ENCODE measurements at regions not wholly inside any gene's neighbourhood (a gene's known extent, or its start where the extent isn't known, plus 50 kb on each side); places are given as distances from the start of the nearest gene placed in this dataset.

GRCh38 chr17:77579682-77580081, 378.8 kb upstream of the TNRC6C start:
- TF ChIP-seq ZNF121 (tag by site-specific recombination; IDR thresholded peaks at IDR 0.05), result no peak
- no peak for TF ChIP-seq ZNF404 (tag by site-specific recombination; IDR thresholded peaks at IDR 0.05)
- no peak for TF ChIP-seq ZNF707 (tag by site-specific recombination; IDR thresholded peaks at IDR 0.05)
- no peak for TF ChIP-seq ZNF843 (tag by site-specific recombination; IDR thresholded peaks at IDR 0.05)
- TF ChIP-seq ZNF211 (tag by site-specific recombination; IDR thresholded peaks at IDR 0.05; ENCODE audit: low read depth), result no peak
- no peak for TF ChIP-seq AEBP2 (tag by site-specific recombination; IDR thresholded peaks at IDR 0.05; ENCODE audit: borderline replicate concordance)
- TF ChIP-seq KLF17 (tag by site-specific recombination; IDR thresholded peaks at IDR 0.05), result no peak
- no peak for TF ChIP-seq ZNF610 (tag by site-specific recombination; IDR thresholded peaks at IDR 0.05; ENCODE audit: borderline replicate concordance)
- TF ChIP-seq ZNF112 (tag by site-specific recombination; IDR thresholded peaks at IDR 0.05), result no peak
- TF ChIP-seq ZNF626 (tag by site-specific recombination; IDR thresholded peaks at IDR 0.05), result no peak
- no peak for TF ChIP-seq ZNF529 (tag by site-specific recombination; IDR thresholded peaks at IDR 0.05; ENCODE audit: insufficient replicate concordance)
- TF ChIP-seq GLIS1 (tag by site-specific recombination; IDR thresholded peaks at IDR 0.05), result no peak
- no peak for TF ChIP-seq ZBTB17 (tag by site-specific recombination; IDR thresholded peaks at IDR 0.05)
- no peak for TF ChIP-seq ZNF324 (tag by site-specific recombination; IDR thresholded peaks at IDR 0.05)
- no peak for TF ChIP-seq ZFP3 (tag by site-specific recombination; IDR thresholded peaks at IDR 0.05; ENCODE audit: low read depth)
- no peak for TF ChIP-seq ZNF623 (tag by site-specific recombination; IDR thresholded peaks at IDR 0.05)
- H3K4me1 ChIP-seq (ENCODE audit: control insufficient read depth, insufficient read depth, low read length), result no peaks in the 10 kb centered on the region
- CTCF ChIA-PET, result no interaction called here
- H3K9me3 ChIP-seq (ENCODE audit: control insufficient read depth, insufficient read depth, low read depth, low read length), result no peaks in the 10 kb centered on the region
- no peak overlapping the region for H3K27ac ChIP-seq (ENCODE audit: extremely low read depth, low read depth, low read length)
- POLR2A ChIA-PET, result interaction anchor here (1.2 kb wide), 1 partner anchor 38 kb away, joined by 3 read pairs; no protein-coding TSS in a partner anchor
- H3K4me3 ChIP-seq (ENCODE audit: low read depth, low read length), result no peak overlapping the region
- no peaks in the 10 kb centered on the region for H3K36me3 ChIP-seq (ENCODE audit: control insufficient read depth in 2 of 2, insufficient read depth in 1 of 2, low read length in 2 of 2)

GRCh38 chr17:77580531-77581270, 377.8 kb upstream of the TNRC6C start:
- POLR2A ChIA-PET, result no interaction called here

More at GRCh38 chr17:77580531-77581270, 377.8 kb upstream of the TNRC6C start:
- no peaks in the 10 kb centered on the region for H3K9me3 ChIP-seq (ENCODE audit: control insufficient read depth, insufficient read depth, low read depth, low read length)
- CTCF ChIA-PET, result interaction anchor here (0.6 to 1.2 kb wide), 3 partner anchors 8 to 434 kb away, joined by 3 to 4 read pairs (median 3); no protein-coding TSS in a partner anchor
- H3K36me3 ChIP-seq (ENCODE audit: control insufficient read depth in 2 of 2, insufficient read depth in 1 of 2, low read length in 2 of 2), result no peaks in the 10 kb centered on the region
- H3K4me1 ChIP-seq (ENCODE audit: control insufficient read depth, insufficient read depth, low read length), result no peaks in the 10 kb centered on the region
- TF ChIP-seq ZBTB8A (tag by site-specific recombination; IDR thresholded peaks at IDR 0.05) (no peak), ZNF704 (tag by site-specific recombination; IDR thresholded peaks at IDR 0.05) (no peak), SCRT1 (tag by site-specific recombination; IDR thresholded peaks at IDR 0.05; ENCODE audit: borderline replicate concordance) (no peak), ZNF19 (tag by site-specific recombination; IDR thresholded peaks at IDR 0.05; ENCODE audit: low read depth) (no peak), ZNF544 (tag by site-specific recombination; IDR thresholded peaks at IDR 0.05) (no peak), GLIS2 (tag by site-specific recombination; IDR thresholded peaks at IDR 0.05) (no peak)
- H3K4me3 ChIP-seq (ENCODE audit: low read depth, low read length), result no peak overlapping the region
- no peak overlapping the region for H3K27ac ChIP-seq (ENCODE audit: extremely low read depth, low read depth, low read length)
